ENCODE measurements at regions not wholly inside any gene's neighbourhood (a gene's known extent, or its start where the extent isn't known, plus 50 kb on each side); places are given as distances from the start of the nearest gene placed in this dataset.

DNA sequence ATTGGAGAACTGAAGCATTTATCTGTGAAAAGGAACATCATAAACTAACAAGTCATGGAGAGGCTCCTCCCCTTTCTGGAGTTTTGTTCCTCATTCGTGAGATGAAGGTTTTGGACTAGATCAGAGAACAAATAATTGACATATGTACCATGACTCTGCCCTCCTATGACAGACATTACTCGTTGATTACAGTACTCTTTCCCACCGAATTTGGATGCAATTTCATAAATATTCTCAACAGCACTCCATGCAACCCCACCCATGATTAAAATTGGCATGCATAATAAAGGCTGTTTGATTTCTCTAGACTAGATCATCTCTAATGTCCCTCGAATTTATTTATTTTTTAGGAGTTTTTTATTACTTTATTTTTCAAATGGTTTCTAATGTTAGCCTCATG is 258.9 kb upstream of the LDB2 start:
- TF ChIP-seq POLR2A (IDR thresholded peaks at IDR 0.05; ENCODE audit: low read depth, low read length) (no peak), POLR2AphosphoS5 (IDR thresholded peaks at IDR 0.05; ENCODE audit: insufficient read depth, low read depth, low read length) (no peak), MYC (IDR thresholded peaks at IDR 0.05; ENCODE audit: low read depth, low read length) (no peak), GATA2 (IDR thresholded peaks at IDR 0.05; ENCODE audit: insufficient read depth, insufficient read length, low read depth, low read length) (no peak)
- TF ChIP-seq, protein P1, sequence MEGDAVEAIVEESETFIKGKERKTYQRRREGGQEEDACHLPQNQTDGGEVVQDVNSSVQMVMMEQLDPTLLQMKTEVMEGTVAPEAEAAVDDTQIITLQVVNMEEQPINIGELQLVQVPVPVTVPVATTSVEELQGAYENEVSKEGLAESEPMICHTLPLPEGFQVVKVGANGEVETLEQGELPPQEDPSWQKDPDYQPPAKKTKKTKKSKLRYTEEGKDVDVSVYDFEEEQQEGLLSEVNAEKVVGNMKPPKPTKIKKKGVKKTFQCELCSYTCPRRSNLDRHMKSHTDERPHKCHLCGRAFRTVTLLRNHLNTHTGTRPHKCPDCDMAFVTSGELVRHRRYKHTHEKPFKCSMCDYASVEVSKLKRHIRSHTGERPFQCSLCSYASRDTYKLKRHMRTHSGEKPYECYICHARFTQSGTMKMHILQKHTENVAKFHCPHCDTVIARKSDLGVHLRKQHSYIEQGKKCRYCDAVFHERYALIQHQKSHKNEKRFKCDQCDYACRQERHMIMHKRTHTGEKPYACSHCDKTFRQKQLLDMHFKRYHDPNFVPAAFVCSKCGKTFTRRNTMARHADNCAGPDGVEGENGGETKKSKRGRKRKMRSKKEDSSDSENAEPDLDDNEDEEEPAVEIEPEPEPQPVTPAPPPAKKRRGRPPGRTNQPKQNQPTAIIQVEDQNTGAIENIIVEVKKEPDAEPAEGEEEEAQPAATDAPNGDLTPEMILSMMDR (IDR thresholded peaks at IDR 0.05; ENCODE audit: extremely low read depth in 1 of 2, insufficient read depth in 1 of 2, low read depth in 1 of 2, low read length in 2 of 2) = no peak
- TF ChIP-seq, protein P2, sequence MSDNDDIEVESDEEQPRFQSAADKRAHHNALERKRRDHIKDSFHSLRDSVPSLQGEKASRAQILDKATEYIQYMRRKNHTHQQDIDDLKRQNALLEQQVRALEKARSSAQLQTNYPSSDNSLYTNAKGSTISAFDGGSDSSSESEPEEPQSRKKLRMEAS (IDR thresholded peaks at IDR 0.05; ENCODE audit: insufficient read depth, insufficient read length) = no peak
